Neutrophil (primary cell): ENCODE measurements at regions not wholly inside any gene's neighbourhood (a gene's known extent, or its start where the extent isn't known, plus 50 kb on each side); places are given as distances from the start of the nearest gene placed in this dataset.

ENCODE experiments used
- H3K27ac ChIP-seq: fragments of 200-600 bp; sonication (generic); 2 replicates; pipeline ENCODE4 v1.5.1; 2016; ENCODE audit warnings: mild to moderate bottlenecking, moderate library complexity
- H3K27me3 ChIP-seq: fragments of 200-600 bp; sonication (generic); 2 replicates; pipeline ENCODE4 v1.6.0; 2016; ENCODE audit warnings: mild to moderate bottlenecking
- H3K36me3 ChIP-seq: fragments of 200-600 bp; sonication (generic); 2 replicates; pipeline ENCODE4 v1.5.1; 2017
- H3K4me1 ChIP-seq, 2 experiments: fragments of 200-600 bp in 1 of 2; sonication (generic) in 1 of 2; 1 replicate in 1 of 2; 2 replicates in 1 of 2; pipeline versions ENCODE4 v1.5.1 to v1.6.1; 2013 to 2016; ENCODE audit warnings: low read depth in 1 of 2, low read length in 1 of 2, mild to moderate bottlenecking in 1 of 2, moderate library complexity in 1 of 2; ENCODE audit not compliant: control insufficient read depth in 1 of 2, insufficient read depth in 1 of 2
- H3K4me3 ChIP-seq, 2 experiments: fragments of 200-600 bp in 1 of 2; sonication (generic) in 1 of 2; 1 replicate in 1 of 2; 2 replicates in 1 of 2; pipeline ENCODE4 v1.5.1; 2013 to 2016; ENCODE audit warnings: low read depth in 1 of 2, low read length in 1 of 2, mild to moderate bottlenecking in 1 of 2, moderate library complexity in 1 of 2
- H3K9me3 ChIP-seq: fragments of 200-600 bp; sonication (generic); 2 replicates; pipeline ENCODE4 v1.5.1; 2016
- CTCF ChIP-seq: fragments of 200-600 bp; sonication (generic); IDR thresholded peaks from 2 replicates; pipeline ENCODE4 v1.5.1; 2016; ENCODE audit warnings: antibody characterized with exemption

GRCh38 chr12:125888921-125889320 is 823.7 kb downstream of the AACS start:
- Histone ChIP-seq H3K27me3 (no peaks in the 10 kb centered on the region), H3K4me1 (no peaks in the 10 kb centered on the region), H3K9me3 (no peaks in the 10 kb centered on the region), H3K4me3 (no peak overlapping the region), H3K27ac (no peak overlapping the region), H3K36me3 (no peaks in the 10 kb centered on the region)
- TF ChIP-seq CTCF: no peak

GRCh38 chr12:125889742-125890141 is 824.5 kb downstream of the AACS start:
- Histone ChIP-seq H3K27ac (no peak overlapping the region), H3K27me3 (no peaks in the 10 kb centered on the region), H3K36me3 (no peaks in the 10 kb centered on the region), H3K9me3 (no peaks in the 10 kb centered on the region), H3K4me1 (no peaks in the 10 kb centered on the region), H3K4me3 (no peak overlapping the region)
- TF ChIP-seq CTCF: no peak

- Histone ChIP-seq H3K4me1 (no peaks in the 10 kb centered on the region), H3K9me3 (no peaks in the 10 kb centered on the region), H3K4me3 (no peak overlapping the region), H3K36me3 (no peaks in the 10 kb centered on the region), H3K27ac (no peak overlapping the region), H3K27me3 (no peaks in the 10 kb centered on the region)
- no peak for TF ChIP-seq CTCF
Measured at GRCh38 chr12:125890366-125890905, 825.2 kb downstream of the AACS start.

- Histone ChIP-seq H3K4me3 (no peak overlapping the region), H3K27ac (no peak overlapping the region), H3K27me3 (no peaks in the 10 kb centered on the region), H3K36me3 (no peaks in the 10 kb centered on the region), H3K9me3 (no peaks in the 10 kb centered on the region), H3K4me1 (no peaks in the 10 kb centered on the region)
- no peak for TF ChIP-seq CTCF
Measured at GRCh38 chr12:125890971-125891370, 825.7 kb downstream of the AACS start.

- Histone ChIP-seq H3K4me1 (no peaks in the 10 kb centered on the region), H3K27ac (no peak overlapping the region), H3K4me3 (no peak overlapping the region), H3K9me3 (no peaks in the 10 kb centered on the region), H3K27me3 (no peaks in the 10 kb centered on the region), H3K36me3 (no peaks in the 10 kb centered on the region)
- TF ChIP-seq CTCF: no peak
Measured at GRCh38 chr12:125892276-125892675, 827.0 kb downstream of the AACS start.

GRCh38 chr12:125902991-125903390 is 837.8 kb downstream of the AACS start:
- no peak for TF ChIP-seq CTCF
- H3K4me1 ChIP-seq: no peaks in the 10 kb centered on the region
- H3K27me3 ChIP-seq: no peaks in the 10 kb centered on the region
- H3K27ac ChIP-seq: no peak overlapping the region
- H3K36me3 ChIP-seq: no peaks in the 10 kb centered on the region
- no peak overlapping the region for H3K4me3 ChIP-seq
- no peaks in the 10 kb centered on the region for H3K9me3 ChIP-seq
